ENCODE measurements at regions not wholly inside any gene's neighbourhood (a gene's known extent, or its start where the extent isn't known, plus 50 kb on each side); places are given as distances from the start of the nearest gene placed in this dataset.

- TF ChIP-seq, protein P1, sequence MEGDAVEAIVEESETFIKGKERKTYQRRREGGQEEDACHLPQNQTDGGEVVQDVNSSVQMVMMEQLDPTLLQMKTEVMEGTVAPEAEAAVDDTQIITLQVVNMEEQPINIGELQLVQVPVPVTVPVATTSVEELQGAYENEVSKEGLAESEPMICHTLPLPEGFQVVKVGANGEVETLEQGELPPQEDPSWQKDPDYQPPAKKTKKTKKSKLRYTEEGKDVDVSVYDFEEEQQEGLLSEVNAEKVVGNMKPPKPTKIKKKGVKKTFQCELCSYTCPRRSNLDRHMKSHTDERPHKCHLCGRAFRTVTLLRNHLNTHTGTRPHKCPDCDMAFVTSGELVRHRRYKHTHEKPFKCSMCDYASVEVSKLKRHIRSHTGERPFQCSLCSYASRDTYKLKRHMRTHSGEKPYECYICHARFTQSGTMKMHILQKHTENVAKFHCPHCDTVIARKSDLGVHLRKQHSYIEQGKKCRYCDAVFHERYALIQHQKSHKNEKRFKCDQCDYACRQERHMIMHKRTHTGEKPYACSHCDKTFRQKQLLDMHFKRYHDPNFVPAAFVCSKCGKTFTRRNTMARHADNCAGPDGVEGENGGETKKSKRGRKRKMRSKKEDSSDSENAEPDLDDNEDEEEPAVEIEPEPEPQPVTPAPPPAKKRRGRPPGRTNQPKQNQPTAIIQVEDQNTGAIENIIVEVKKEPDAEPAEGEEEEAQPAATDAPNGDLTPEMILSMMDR (IDR thresholded peaks at IDR 0.05) = no peak
- no peak for TF ChIP-seq POLR2A (IDR thresholded peaks at IDR 0.05)
- no peak for TF ChIP-seq EP300 (IDR thresholded peaks at IDR 0.05)
- TF ChIP-seq POLR2AphosphoS5 (IDR thresholded peaks at IDR 0.05) = no peak
Measured at GRCh38 chr4:136662539-136662938, 869.8 kb downstream of the PCDH18 start.

Measured in stomach (tissue), 4 donors.